HFFc6 (cell line): ENCODE measurements at regions not wholly inside any gene's neighbourhood (a gene's known extent, or its start where the extent isn't known, plus 50 kb on each side); places are given as distances from the start of the nearest gene placed in this dataset.
"Not testable (repeated sequence)": the region's sequence is repeated elsewhere in the genome, so short reads cannot be mapped to it uniquely, and the experiment has no call there.

Experiments used
- DNase-seq: peaks from one replicate; pipeline ENCODE4 v3.0.0-alpha.2; 2018
- H3K27ac Mint-ChIP-seq: 2 replicates; pipeline ENCODE4 v1.8.0; 2020; ENCODE audit warnings: mild to moderate bottlenecking, mixed read lengths
- H3K27me3 Mint-ChIP-seq: 2 replicates; pipeline ENCODE4 v1.8.0; 2021; ENCODE audit warnings: mild to moderate bottlenecking, moderate library complexity, mixed read lengths; ENCODE audit not compliant: insufficient read depth
- H3K36me3 Mint-ChIP-seq: 2 replicates; pipeline ENCODE4 v1.8.0; 2021; ENCODE audit warnings: low read depth, mixed read lengths
- H3K4me1 Mint-ChIP-seq: 2 replicates; pipeline ENCODE4 v1.8.0; 2020; ENCODE audit warnings: low read depth, mixed read lengths
- H3K4me3 Mint-ChIP-seq: 2 replicates; pipeline ENCODE4 v1.8.0; 2020; ENCODE audit warnings: mild to moderate bottlenecking, moderate library complexity, mixed read lengths
- H3K9me3 Mint-ChIP-seq: 2 replicates; pipeline ENCODE4 v1.8.0; 2020; ENCODE audit warnings: mild to moderate bottlenecking, mixed read lengths
- CTCF ChIP-seq: fragments of 200-600 bp; sonication (generic); IDR thresholded peaks from 2 replicates; pipeline ENCODE4 v1.5.0; 2021; ENCODE audit warnings: antibody characterized with exemption, mild to moderate bottlenecking

GRCh38 chr9:78112004-78112403, 80.4 kb upstream of the GNAQ start:
- no peaks in the 10 kb centered on the region for H3K4me1 Mint-ChIP-seq
- H3K27ac Mint-ChIP-seq, result no peak overlapping the region
- H3K9me3 Mint-ChIP-seq, result no peaks in the 10 kb centered on the region
- no peak for TF ChIP-seq CTCF
- H3K27me3 Mint-ChIP-seq, result peaks cover 12% of the 10 kb centered on the region
- H3K36me3 Mint-ChIP-seq, result no peaks in the 10 kb centered on the region
- no peak overlapping the region for H3K4me3 Mint-ChIP-seq
- DNase-seq, result no peak

GRCh38 chr9:78109075-78109474, 77.5 kb upstream of the GNAQ start:
- no peak overlapping the region for H3K4me3 Mint-ChIP-seq

GRCh38 chr9:78106586-78106985, 75.0 kb upstream of the GNAQ start:
- not testable (repeated sequence) for DNase-seq, H3K36me3 Mint-ChIP-seq, H3K27ac Mint-ChIP-seq, H3K4me1 Mint-ChIP-seq, H3K9me3 Mint-ChIP-seq, H3K4me3 Mint-ChIP-seq
- peaks cover 12% of the 10 kb centered on the region for H3K27me3 Mint-ChIP-seq

More at GRCh38 chr9:78109075-78109474, 77.5 kb upstream of the GNAQ start:
- no peak for TF ChIP-seq CTCF
- H3K27ac Mint-ChIP-seq, result no peak overlapping the region
- no peaks in the 10 kb centered on the region for H3K36me3 Mint-ChIP-seq
- no peak for DNase-seq
- peaks cover 15% of the 10 kb centered on the region for H3K27me3 Mint-ChIP-seq
- H3K9me3 Mint-ChIP-seq, result no peaks in the 10 kb centered on the region
- no peaks in the 10 kb centered on the region for H3K4me1 Mint-ChIP-seq

- Mint-ChIP-seq H3K4me1 (no peaks in the 10 kb centered on the region), H3K27ac (no peak overlapping the region), H3K27me3 (peaks cover 13% of the 10 kb centered on the region), H3K9me3 (no peaks in the 10 kb centered on the region), H3K36me3 (no peaks in the 10 kb centered on the region), H3K4me3 (no peak overlapping the region)
- no peak for TF ChIP-seq CTCF
- DNase-seq, result no peak
These were observed 72.4 kb upstream of the GNAQ start for GRCh38 chr9:78103971-78104433.

- no peak overlapping the region for H3K27ac Mint-ChIP-seq
- H3K27me3 Mint-ChIP-seq, result peaks cover 24% of the 10 kb centered on the region
- no peaks in the 10 kb centered on the region for H3K4me1 Mint-ChIP-seq
These were observed 69.6 kb upstream of the GNAQ start for GRCh38 chr9:78101247-78101646.

GRCh38 chr9:78097541-78097940, 65.9 kb upstream of the GNAQ start:
- TF ChIP-seq CTCF, result no peak
- Mint-ChIP-seq H3K36me3 (no peaks in the 10 kb centered on the region), H3K27ac (no peak overlapping the region), H3K27me3 (peaks cover 30% of the 10 kb centered on the region), H3K4me1 (no peaks in the 10 kb centered on the region), H3K4me3 (no peak overlapping the region), H3K9me3 (no peaks in the 10 kb centered on the region)
- DNase-seq, result no peak

More at GRCh38 chr9:78101247-78101646, 69.6 kb upstream of the GNAQ start:
- H3K9me3 Mint-ChIP-seq, result no peaks in the 10 kb centered on the region
- H3K36me3 Mint-ChIP-seq, result no peaks in the 10 kb centered on the region
- no peak overlapping the region for H3K4me3 Mint-ChIP-seq
- no peak for DNase-seq
- TF ChIP-seq CTCF, result no peak
